ENCODE measurements at regions not wholly inside any gene's neighbourhood (a gene's known extent, or its start where the extent isn't known, plus 50 kb on each side); places are given as distances from the start of the nearest gene placed in this dataset.

DNA sequence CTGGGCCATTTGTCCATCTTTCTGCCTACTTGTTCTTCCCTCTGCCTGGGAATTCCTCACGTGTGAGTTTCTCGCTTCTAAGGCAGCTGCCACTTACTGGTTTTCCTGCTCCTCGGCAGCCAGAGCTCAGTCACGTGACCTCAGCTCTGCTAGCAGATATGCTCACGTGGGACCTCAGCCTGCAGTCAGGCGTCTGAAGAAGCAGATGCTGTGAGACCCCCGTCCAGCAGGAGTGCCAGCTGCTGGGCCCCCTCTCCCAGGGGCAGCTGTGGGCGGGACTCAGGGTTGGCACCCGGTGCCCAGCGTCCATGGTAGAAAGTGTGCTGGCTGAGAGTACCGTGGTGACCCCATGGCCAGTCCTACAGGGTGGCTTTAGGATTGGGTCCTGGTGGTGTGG, 161.3 kb upstream of the TLE3 start:
- H3K27ac Mint-ChIP-seq, result no peak overlapping the region
- H3K4me3 Mint-ChIP-seq, result peak overlapping the region; percentile 65
- peak in 1 of 2 donors; percentile 42 for DNase-seq (ENCODE audit: low spot score in 2 of 2)
- H3K9me3 Mint-ChIP-seq, result no peaks in the 10 kb centered on the region
- peaks cover 48% of the 10 kb centered on the region for H3K4me1 Mint-ChIP-seq
- no peaks in the 10 kb centered on the region for H3K27me3 Mint-ChIP-seq
- H3K36me3 Mint-ChIP-seq, result no peaks in the 10 kb centered on the region
- ATAC-seq (ENCODE audit: low read depth), result peak; percentile 69

DNA sequence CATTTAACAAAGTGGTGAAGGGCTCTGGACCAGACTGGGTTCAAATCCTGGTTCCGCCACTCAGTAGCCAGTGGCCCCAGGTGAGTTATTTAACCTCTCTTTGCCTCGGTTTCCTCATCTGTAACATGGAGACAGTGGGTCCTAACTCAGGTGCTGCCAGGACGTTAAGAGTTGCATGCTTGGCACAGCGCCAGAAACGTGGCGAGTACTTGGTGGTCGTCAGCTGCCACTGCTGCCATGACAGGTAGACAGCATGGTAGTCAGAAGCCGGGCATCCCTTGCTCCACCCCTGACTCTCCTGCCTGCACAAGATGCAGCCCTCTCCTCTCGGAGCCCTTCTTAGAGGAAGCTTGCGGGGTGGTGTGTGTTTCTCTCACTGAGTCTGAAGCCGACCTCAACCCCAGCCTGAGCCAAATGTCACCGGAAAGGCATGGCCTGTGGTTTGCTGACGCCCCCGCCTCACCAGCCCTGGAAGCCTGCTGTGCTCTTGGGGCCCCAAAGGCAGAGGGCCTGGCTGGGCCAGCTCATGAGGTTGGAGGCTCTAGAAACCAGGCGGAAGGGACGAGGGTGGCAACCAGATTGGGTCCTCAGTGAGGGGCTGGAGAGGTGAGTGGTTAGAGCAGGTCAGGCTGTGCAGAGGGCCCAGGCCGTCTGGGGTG, 160.8 kb upstream of the TLE3 start:
- Mint-ChIP-seq H3K36me3 (no peaks in the 10 kb centered on the region), H3K4me3 (peak overlapping the region; percentile 65), H3K27ac (no peak overlapping the region), H3K9me3 (no peaks in the 10 kb centered on the region), H3K4me1 (peaks cover 46% of the 10 kb centered on the region), H3K27me3 (no peaks in the 10 kb centered on the region)
- DNase-seq (ENCODE audit: low spot score in 2 of 2) (peak; percentile 21 to 44), ATAC-seq (ENCODE audit: low read depth) (peak; percentile 48)

DNA sequence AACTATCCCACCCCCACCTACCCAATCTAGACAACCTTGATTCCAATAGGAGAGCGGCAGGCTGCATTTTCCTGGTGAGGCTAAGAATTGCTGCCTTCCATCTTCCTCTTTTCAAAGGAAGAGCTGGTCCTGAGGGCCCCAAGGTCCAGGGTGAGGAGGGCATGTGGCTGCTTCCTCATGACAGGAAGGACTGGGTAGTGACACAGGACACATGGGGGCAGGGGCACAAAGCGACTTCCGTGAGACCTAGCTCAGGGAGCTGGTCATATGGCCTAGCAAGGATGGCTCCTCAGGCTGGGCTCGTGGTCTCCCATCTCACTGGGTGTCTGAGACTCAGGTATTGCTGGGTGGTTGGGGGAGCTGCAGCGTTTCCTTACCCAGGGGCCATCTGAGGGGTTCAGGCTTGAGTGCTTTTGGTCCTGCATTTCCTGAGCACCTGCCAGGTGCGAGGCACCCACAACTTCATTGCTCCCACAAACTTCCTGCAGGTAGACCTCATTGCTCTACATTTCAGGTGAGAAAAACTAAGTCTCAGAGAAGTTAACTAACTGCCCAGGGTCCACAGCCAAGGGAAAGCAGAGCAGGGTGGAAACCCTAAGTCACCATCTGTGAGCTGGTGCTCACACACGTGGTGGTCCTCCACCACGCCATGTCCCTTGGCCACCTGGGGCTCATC, 160.0 kb upstream of the TLE3 start:
- no peak for ATAC-seq (ENCODE audit: low read depth)
- Mint-ChIP-seq H3K27me3 (no peaks in the 10 kb centered on the region), H3K36me3 (no peaks in the 10 kb centered on the region), H3K4me3 (no peak overlapping the region), H3K27ac (no peak overlapping the region), H3K9me3 (no peaks in the 10 kb centered on the region), H3K4me1 (peaks cover 39% of the 10 kb centered on the region)
- no peak for DNase-seq (ENCODE audit: low spot score in 2 of 2)

DNA sequence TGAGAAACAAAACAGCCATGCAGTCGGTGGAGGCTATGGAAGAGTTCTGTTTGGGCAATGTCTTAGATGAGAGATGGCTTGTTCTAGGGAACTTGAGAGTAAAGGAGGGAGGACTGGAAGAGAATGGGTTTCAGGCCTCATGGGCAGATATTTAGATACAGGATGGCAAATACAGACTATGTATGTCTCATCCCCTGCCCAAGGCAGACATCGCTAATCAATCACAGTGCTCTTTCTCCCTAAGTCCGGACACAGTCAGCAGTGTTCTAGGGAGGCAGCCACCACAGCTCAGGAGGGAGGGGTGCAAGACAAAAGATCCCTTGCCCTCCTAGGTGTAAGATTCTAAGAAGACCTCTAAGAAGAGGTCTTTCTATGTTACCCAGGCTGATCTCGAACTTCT, 159.3 kb upstream of the TLE3 start:
- ATAC-seq (ENCODE audit: low read depth) (no peak), DNase-seq (ENCODE audit: low spot score in 2 of 2) (no peak)
- Mint-ChIP-seq H3K27ac (no peak overlapping the region), H3K36me3 (no peaks in the 10 kb centered on the region), H3K4me3 (no peak overlapping the region), H3K27me3 (no peaks in the 10 kb centered on the region), H3K9me3 (no peaks in the 10 kb centered on the region), H3K4me1 (peaks cover 33% of the 10 kb centered on the region)

DNA sequence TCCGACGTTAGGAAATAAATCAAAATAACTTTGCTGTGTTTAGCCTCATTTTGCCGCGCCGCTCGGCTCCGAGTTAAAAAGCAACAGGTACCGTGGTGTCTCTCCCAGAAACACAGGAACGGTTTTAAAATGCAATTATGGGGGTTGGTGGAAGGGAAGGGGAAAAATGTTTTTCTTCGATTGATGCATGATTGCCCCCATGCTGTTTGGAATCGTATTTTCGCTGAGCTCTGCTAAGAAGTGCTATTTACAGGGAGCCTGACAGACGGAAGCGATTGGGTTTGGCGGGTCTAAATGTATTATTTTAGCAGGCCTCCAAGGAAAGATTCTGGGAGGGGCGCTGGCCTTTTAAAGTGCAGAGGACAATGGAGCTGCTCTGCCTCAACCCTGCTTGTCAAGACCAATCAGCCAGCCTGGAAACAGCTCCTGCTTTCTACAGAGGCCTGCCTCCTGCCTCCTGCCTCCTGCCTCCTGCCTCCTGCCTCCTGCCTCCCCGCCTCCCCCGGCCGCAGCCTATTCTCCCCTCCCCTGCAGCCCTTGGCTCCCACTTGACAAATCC, 156.7 kb upstream of the TLE3 start:
- peaks cover 26% of the 10 kb centered on the region for H3K4me1 Mint-ChIP-seq
- H3K36me3 Mint-ChIP-seq, result no peaks in the 10 kb centered on the region
- no peaks in the 10 kb centered on the region for H3K27me3 Mint-ChIP-seq
- H3K4me3 Mint-ChIP-seq, result no peak overlapping the region
- DNase-seq (ENCODE audit: low spot score in 2 of 2), result no peak
- no peak overlapping the region for H3K27ac Mint-ChIP-seq
- ATAC-seq (ENCODE audit: low read depth), result no peak
- no peaks in the 10 kb centered on the region for H3K9me3 Mint-ChIP-seq

DNA sequence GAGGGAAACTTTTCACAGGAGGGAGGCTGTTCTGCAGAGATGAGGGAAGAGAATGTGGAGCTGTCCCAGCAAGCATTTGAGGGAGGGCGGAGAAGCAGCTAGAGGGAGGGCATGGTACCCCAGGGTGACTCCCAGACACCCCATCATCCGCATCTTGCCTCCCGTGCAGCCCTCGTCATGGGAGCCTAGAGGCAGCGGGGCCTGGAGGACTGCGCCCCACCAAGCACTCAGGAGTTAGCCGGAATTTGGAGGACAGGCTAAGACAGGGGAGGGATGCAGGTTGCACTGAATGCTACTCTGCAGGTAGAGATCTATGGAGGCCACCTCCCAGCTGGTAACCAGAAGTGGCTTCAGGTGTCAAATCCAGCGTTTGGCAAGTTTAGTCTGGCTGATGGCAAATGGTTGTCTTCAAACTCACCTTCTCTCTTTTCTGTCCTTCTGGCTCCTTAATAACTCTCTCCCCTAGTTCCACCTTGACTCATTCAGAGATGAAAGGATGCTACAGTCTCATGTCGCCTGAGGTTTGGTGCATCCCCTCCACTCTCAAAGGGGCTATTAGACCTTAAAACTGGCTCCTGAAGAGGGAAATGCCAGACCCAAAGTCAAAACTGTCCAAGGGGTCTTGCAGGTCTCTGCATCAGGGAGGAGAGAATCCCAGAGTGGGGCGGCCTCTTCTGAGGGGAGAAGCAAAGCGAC, 155.9 kb upstream of the TLE3 start:
- H3K4me1 Mint-ChIP-seq, result peaks cover 22% of the 10 kb centered on the region
- H3K27me3 Mint-ChIP-seq, result no peaks in the 10 kb centered on the region
- ATAC-seq (ENCODE audit: low read depth) (no peak), DNase-seq (ENCODE audit: low spot score in 2 of 2) (no peak)
- no peaks in the 10 kb centered on the region for H3K36me3 Mint-ChIP-seq
- H3K27ac Mint-ChIP-seq, result no peak overlapping the region
- no peaks in the 10 kb centered on the region for H3K9me3 Mint-ChIP-seq
- no peak overlapping the region for H3K4me3 Mint-ChIP-seq

DNA sequence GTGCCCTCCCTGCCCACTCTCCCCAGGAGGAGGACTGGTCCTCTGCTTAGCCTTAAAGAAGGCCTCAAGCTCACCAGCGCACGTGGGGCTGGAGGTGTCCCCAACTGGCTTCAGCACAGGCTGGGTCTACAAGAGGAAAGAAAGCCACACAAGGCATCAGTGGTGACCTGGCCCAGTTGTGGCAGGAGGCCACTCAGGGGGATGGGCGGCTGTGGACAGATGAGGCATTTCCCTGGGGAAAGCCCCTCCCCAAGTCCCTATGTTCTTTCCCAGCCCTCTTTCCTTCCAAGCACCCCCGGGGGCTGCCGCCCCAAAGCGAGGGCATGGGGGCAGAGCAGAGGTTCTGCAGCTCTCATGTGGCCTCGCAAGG, 155.2 kb upstream of the TLE3 start:
- no peak overlapping the region for H3K4me3 Mint-ChIP-seq
- no peak overlapping the region for H3K27ac Mint-ChIP-seq
- no peaks in the 10 kb centered on the region for H3K36me3 Mint-ChIP-seq
- no peaks in the 10 kb centered on the region for H3K9me3 Mint-ChIP-seq
- peaks cover 24% of the 10 kb centered on the region for H3K4me1 Mint-ChIP-seq
- ATAC-seq (ENCODE audit: low read depth) (no peak), DNase-seq (ENCODE audit: low spot score in 2 of 2) (no peak)
- H3K27me3 Mint-ChIP-seq, result no peaks in the 10 kb centered on the region

DNA sequence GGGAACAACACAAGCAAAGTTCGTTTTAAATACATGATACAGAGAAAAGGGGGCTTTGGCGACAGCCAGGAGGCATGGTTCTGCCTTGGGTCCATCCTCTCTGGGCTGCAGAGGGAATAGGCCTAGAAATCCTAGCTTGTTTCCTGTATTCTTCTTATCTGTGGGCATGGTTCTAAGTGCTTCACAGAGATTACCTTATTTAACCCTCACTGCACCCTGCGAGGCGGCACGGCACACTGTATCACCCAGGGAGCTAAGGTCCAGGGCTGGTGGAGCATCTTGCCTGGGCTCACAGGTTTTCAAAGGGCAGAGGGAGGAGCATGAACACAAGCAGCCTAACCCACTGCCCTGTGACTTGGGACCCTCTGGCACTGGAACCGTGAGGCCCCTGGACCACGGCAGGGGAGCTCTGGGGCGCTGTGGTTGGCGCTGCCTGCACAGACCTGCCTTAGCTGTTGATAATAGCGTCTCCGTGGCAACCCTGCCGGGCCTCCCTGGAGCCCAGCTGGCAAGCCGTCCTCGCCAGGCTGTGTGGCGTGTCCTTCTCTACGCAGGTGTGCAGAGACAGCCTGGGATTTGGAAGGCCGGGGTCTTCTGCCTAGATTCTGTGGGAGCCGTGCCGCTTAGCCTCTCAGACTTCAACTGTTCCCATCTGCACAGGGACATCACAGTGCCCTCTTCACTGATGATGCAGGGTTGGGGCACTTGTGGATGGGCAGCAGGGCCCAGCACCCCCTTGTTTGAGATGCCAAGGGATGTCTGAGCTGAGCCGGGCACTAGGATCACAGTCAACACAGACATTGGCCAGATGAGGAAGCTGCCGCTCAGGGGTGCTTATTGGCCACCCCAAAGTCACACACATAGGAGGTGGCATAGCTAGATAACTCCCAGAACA, 154.6 kb upstream of the TLE3 start:
- Mint-ChIP-seq H3K36me3 (no peaks in the 10 kb centered on the region), H3K4me1 (peaks cover 24% of the 10 kb centered on the region), H3K27me3 (no peaks in the 10 kb centered on the region), H3K9me3 (no peaks in the 10 kb centered on the region), H3K4me3 (no peak overlapping the region), H3K27ac (no peak overlapping the region)
- ATAC-seq (ENCODE audit: low read depth) (no peak), DNase-seq (ENCODE audit: low spot score in 2 of 2) (no peak)

DNA sequence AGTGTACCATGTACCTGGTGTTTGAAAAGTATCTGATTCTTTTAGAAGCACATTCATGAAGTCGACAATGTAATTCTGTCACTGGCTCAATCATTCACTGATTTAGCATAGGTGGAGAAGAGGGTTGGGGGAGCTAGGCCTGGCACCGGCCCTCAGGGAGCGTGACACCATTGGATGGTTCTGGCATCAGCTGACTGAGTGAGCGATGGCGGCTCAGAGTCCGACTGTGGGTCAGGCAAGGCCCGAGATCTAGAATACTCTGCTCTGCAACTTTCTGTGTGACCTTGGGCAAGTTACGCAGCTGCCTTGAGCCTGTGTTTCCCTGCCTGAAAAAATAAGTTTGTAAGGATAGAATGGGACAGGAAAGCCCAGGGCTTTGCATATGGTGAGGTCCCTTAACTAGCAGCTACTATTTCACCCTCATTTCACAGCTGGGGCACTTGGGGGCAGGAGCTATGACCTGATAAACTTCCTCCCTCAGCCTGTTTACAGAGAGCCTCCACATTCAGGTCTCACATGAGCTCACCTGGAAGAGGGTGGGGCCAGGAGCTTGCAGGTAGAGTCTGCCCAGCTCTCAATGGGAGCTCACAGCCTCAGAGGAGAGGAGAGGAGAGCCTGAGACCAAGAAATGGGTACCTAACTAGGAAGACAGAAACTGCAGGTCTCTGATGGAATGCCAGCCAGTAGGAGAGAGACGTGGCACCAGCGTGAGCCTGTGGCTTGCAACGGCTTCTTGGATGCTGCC, 153.7 kb upstream of the TLE3 start:
- Mint-ChIP-seq H3K36me3 (no peaks in the 10 kb centered on the region), H3K4me3 (no peak overlapping the region), H3K4me1 (peaks cover 29% of the 10 kb centered on the region), H3K27ac (no peak overlapping the region), H3K9me3 (no peaks in the 10 kb centered on the region), H3K27me3 (no peaks in the 10 kb centered on the region)
- DNase-seq (ENCODE audit: low spot score in 2 of 2) (no peak), ATAC-seq (ENCODE audit: low read depth) (peak; percentile 52)

DNA sequence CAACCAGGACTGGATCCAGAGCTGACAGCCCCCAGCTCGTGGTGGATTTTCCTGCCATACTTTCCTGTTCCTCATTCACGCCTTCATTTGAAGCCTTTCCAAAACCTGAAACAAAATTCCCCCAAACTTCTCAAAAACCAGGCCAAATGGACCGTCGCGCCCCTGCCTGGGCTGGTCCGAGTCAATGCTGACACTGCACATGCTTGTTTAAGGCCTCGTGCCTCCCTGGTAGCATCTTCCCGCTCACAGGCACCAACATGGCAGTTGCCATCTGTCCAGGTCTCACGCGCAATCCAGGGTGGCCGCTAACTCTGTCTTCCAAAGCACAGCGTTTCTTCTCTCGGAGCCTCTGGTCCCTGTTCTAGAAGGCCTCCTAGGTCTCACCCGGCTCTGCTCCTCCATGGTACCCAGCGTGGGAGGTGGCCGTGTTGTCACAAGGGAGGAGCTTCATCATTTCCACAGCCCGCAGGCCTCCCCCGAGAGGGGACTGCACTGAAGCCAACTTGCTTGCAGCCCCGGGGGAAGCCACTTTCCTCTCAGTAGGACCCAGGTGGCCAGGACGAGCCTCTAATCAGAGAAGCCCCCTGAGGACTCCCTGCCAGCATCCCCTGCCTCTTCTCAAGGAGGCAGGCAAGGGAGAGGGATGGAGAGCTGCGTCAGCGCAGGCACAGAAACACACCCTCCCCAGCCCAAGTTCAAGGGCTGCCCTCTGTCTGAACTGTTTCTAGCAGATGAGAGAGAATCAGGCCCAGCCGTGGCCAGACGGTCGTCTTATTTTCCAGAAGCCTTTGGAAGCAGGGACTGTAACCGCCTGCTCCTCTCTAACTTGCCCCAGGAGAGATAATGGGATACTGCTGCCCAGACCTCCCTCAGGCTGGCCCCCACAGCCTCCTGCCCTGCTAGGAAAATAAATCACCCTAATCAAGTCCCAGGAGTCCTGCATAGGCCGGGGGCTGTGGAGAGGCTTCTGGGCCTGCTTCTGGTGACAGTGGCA, 152.8 kb upstream of the TLE3 start:
- DNase-seq (ENCODE audit: low spot score in 2 of 2) (no peak), ATAC-seq (ENCODE audit: low read depth) (no peak)
- no peaks in the 10 kb centered on the region for H3K27me3 Mint-ChIP-seq
- no peaks in the 10 kb centered on the region for H3K9me3 Mint-ChIP-seq
- H3K4me1 Mint-ChIP-seq, result peaks cover 32% of the 10 kb centered on the region
- H3K27ac Mint-ChIP-seq, result no peak overlapping the region
- no peak overlapping the region for H3K4me3 Mint-ChIP-seq
- H3K36me3 Mint-ChIP-seq, result no peaks in the 10 kb centered on the region

DNA sequence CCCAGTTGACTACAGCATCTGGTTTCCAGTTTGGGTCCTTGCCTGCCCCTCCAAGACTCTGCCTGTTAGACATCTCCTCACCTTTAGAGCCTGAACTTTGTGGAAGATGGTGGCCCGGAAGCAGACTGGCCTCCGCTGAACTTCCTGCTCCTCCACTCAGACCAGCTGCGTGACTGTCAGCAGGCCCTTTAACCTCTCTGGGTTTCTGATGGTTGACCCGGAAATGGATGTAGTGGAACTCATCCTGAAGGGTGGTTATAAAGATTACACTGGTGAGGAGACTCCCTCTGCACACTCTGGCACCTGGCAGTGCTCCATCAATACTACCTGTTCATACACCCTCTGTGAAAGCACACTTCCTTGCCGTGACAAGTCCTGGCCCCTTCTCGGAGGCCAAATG, 151.9 kb upstream of the TLE3 start:
- ATAC-seq (ENCODE audit: low read depth) (no peak), DNase-seq (ENCODE audit: low spot score in 2 of 2) (no peak)
- Mint-ChIP-seq H3K36me3 (no peaks in the 10 kb centered on the region), H3K9me3 (no peaks in the 10 kb centered on the region), H3K4me3 (no peak overlapping the region), H3K4me1 (peaks cover 32% of the 10 kb centered on the region), H3K27ac (no peak overlapping the region), H3K27me3 (no peaks in the 10 kb centered on the region)

DNA sequence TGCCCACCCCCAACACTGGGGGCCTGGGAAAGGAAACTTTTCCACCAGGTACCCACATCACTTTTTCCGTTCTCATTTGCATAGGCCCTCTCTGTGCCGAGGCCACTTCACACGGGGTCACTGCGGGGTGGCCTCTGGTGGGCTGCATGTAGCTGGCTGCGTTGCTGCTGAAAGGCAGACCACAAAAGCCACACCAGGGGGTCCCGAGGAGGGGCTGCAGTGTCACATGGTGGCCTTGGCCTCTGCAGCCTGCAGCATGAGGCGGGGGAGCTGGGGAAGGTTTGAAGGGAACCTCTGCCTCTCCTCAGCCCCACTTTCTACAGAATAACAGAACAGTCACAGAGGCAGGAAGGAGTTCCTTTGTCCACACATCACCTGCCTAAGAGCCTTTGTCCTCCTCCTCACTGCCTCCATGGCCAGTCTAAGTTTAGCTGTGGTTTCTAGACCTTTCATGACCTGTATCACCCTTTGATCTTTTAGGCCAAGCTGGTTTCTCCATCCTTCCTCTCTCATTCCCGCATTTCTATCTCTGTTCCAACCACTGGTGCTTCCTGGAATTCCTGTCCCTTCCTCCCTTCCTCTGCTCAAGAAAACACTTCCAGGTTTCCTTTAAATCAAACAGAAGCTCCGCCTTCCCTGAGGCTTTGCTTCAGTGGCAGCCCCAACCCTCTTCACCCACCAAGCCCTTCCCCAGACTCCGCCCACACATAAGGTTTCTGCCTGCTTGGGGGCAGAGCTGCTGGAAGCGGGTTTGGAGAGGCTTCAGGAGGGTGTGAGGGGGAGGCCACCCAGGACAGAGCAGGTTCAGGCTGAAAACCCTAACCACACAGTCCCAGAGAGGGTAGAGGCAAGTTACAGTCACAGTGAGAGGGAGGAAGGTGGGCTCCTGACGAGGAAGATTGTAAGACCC, 150.7 kb upstream of the TLE3 start:
- DNase-seq (ENCODE audit: low spot score in 2 of 2) (no peak), ATAC-seq (ENCODE audit: low read depth) (no peak)
- Mint-ChIP-seq H3K4me3 (no peak overlapping the region), H3K36me3 (no peaks in the 10 kb centered on the region), H3K4me1 (peaks cover 32% of the 10 kb centered on the region), H3K27ac (no peak overlapping the region), H3K9me3 (no peaks in the 10 kb centered on the region), H3K27me3 (no peaks in the 10 kb centered on the region)
